Right forelimb (tissue), 1 donor: ENCODE measurements at regions not wholly inside any gene's neighbourhood (a gene's known extent, or its start where the extent isn't known, plus 50 kb on each side); places are given as distances from the start of the nearest gene placed in this dataset.

ENCODE experiments used
- DNase-seq: peaks from one replicate; pipeline ENCODE4 v3.0.0-alpha.2; 2018

- no peak for DNase-seq
Measured at GRCh38 chr4:151922306-151922705, 161.5 kb upstream of the GATB start.

- DNase-seq = no peak
Measured at GRCh38 chr4:151921811-151922210, 161.0 kb upstream of the GATB start.

- no peak for DNase-seq
Measured at GRCh38 chr4:151921386-151921785, 160.6 kb upstream of the GATB start.

GRCh38 chr4:151917145-151917734 is 156.4 kb upstream of the GATB start:
- no peak for DNase-seq

- no peak for DNase-seq
Measured at GRCh38 chr4:151912632-151913031, 151.8 kb upstream of the GATB start.

GRCh38 chr4:151911970-151912369 is 151.2 kb upstream of the GATB start:
- DNase-seq = no peak

- DNase-seq = no peak
Measured at GRCh38 chr4:151908734-151909497, 148.1 kb upstream of the GATB start.

GRCh38 chr4:151908201-151908600 is 147.4 kb upstream of the GATB start:
- no peak for DNase-seq

- DNase-seq = no peak
Measured at GRCh38 chr4:151906438-151906837, 145.6 kb upstream of the GATB start.

- no peak for DNase-seq
Measured at GRCh38 chr4:151905197-151905596, 144.4 kb upstream of the GATB start.

GRCh38 chr4:151901631-151902030 is 140.8 kb upstream of the GATB start:
- DNase-seq = no peak

- DNase-seq = no peak
Measured at GRCh38 chr4:151896880-151897279, 136.1 kb upstream of the GATB start.

GRCh38 chr4:151895671-151896070 is 134.9 kb upstream of the GATB start:
- no peak for DNase-seq

GRCh38 chr4:151894246-151894645 is 133.4 kb upstream of the GATB start:
- DNase-seq = no peak

- DNase-seq = no peak
Measured at GRCh38 chr4:151888367-151888866, 127.6 kb upstream of the GATB start.

- no peak for DNase-seq
Measured at GRCh38 chr4:151887816-151888180, 127.0 kb upstream of the GATB start.

- DNase-seq = no peak
Measured at GRCh38 chr4:151887031-151887815, 126.4 kb upstream of the GATB start.

- no peak for DNase-seq
Measured at GRCh38 chr4:151885123-151885522, 124.3 kb upstream of the GATB start.

GRCh38 chr4:151883747-151884146 is 122.9 kb upstream of the GATB start:
- DNase-seq = no peak

- DNase-seq = no peak
Measured at GRCh38 chr4:151882072-151882803, 121.4 kb upstream of the GATB start.

- no peak for DNase-seq
Measured at GRCh38 chr4:151879705-151880445, 119.1 kb upstream of the GATB start.

- DNase-seq = no peak
Measured at GRCh38 chr4:151876381-151876988, 115.7 kb upstream of the GATB start.
